Activated CD4-positive, alpha-beta T cell treated with anti-CD3 and anti-CD28 coated beads, Interleukin-2, amount 50 U/mL, for 48 hours (primary cell): ENCODE measurements at regions not wholly inside any gene's neighbourhood (a gene's known extent, or its start where the extent isn't known, plus 50 kb on each side); places are given as distances from the start of the nearest gene placed in this dataset.

ENCODE experiments used
- DNase-seq, 2 experiments: peaks; one replicate each; pipeline ENCODE4 v3.0.0-alpha.2; 2020

DNA sequence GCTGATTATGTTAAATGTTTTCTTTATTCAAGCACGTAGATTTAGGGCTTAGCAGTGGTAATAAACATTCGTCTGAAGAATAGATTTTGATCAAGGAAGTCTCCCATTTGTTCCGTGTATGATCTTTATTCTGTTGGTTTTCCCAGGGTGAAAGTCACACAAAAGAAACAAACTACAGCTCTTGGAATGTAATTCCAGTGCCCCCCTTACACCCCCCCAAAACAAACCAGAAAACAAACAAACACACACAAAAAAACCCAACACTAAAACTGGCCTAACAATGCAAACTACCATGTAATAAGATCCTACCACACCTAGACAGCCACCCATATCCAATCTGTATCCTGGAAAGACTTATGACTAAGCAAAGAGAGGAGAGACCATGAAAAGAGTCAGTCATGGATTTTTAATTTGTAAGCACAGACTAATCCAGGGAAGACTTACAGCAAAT is 196.2 kb upstream of the ELL2 start:
- no peak for DNase-seq

DNA sequence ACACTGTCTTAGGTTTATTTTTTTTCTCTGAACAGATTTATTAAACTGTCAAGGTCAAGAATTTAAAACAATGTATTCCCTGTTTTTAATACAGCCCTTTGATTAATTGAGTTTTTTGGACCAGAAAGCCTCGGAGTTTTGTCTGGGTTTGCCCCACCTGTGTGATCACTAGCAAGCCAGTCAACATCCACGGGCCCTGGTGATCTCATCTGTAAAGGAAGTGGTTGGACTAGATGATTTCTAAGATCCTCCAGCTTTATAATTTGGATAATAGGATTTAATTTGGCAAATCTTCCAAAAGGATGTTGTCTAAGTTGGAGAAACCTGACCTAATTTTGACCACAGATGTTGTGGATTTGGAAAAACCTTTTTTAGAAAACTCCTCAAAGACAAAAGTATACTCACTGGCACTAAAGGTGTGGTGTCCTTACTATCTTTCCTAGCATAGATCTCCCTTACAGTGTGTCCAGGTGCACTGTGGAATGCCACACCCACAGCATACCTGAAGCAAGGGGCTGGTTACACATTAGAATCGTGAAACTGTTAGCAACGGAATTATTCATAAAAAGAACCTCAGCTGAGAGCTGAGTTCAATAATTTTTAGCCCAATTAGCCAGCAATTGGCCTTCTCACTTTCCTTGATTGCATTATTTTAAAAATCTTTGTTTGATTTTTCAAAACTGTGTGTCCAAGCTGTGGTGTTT is 195.6 kb upstream of the ELL2 start:
- DNase-seq = no peak

DNA sequence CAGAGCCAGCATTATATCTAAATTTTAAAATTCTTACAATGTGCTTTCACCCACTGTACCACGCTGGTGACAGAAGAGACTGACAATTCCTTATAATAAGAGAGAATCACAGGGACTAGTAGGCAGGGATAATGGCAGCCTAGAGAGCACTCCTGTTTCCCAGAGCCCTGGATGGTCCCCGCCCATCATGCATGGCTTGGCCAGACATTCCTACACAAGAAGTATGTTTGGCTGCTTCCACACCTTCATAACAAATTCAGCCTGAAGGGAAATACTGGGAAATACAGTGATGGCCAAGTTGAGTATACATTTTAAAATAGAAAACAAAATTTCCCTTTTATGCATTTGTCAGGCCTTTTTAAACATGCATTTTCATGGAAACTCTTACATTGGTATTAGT is 193.5 kb upstream of the ELL2 start:
- DNase-seq = no peak

DNA sequence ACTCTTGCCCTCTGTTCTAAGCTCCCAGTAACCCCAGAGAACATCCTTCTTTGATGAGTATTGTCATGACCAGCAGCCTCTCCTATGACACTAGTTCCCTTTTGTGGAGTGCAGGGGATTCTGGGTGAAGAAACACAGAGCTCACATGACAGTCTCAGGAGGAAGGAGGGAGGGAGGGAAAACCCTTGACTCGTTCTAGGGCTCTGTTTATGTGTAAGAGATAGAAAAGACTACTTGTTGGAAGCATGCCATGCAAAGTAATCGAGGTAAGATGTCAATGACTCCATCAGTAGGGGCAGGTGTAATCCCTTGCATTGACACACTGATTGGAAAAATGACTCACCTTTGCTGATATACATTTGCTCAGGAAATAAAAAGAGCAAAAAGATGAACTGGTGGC is 190.2 kb upstream of the ELL2 start:
- DNase-seq = no peak

DNA sequence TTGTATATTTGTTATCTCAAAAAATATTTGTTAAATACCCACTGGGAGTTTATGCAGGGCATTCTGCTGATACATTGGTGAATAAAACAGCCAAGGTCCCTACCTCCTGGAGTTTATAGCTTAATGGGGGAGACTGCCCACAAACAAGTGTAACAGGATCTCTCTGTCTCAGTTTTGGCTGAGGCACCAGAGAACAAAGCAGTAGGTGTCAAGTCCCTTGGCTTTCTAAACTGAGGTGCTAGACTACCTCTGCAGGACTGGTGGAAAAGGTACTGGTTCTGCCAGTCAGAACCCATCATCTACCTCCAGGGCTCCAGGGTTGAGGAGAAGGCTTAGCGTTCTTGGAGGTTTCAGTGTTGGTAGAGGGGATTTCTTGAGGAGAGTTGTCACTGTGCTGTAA is 188.4 kb upstream of the ELL2 start:
- no peak for DNase-seq

DNA sequence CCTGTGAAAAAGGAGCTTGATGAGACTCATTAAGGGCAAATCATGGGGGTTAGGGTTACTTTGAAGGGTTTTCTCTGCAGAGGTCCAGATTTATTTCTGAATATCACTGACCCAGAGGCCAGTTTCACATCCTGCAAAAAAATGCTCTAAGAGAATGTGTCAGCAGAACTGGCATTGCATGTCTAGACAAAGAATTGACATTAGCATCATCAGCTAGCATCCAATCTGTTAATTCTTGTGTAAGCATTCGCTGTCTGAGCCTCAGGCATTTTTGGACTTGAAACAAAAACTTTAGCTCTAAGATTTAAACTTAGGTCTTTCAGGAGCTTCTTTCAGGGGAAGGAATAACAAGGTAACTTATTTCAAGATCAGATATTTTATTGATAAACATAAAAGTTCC is 187.9 kb upstream of the ELL2 start:
- DNase-seq = no peak

DNA sequence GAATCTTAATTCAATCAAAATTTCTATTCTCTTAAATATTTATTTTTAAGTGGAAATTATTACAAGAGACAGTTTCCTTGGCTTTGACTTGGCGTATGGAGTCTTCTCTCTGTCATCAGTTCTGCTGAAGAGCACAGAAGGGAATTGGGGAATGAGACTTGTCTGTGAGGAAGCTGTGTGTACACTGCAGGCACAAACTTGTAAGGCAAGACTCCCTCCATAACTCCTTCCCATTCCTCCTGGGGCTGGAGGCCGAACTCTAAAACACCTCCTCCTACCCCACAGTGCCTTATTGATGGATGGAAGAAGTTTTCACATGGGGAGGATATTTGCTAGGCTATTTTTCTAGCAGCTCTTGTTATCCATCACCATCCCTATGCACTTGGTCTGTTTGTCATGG is 187.4 kb upstream of the ELL2 start:
- DNase-seq = no peak

DNA sequence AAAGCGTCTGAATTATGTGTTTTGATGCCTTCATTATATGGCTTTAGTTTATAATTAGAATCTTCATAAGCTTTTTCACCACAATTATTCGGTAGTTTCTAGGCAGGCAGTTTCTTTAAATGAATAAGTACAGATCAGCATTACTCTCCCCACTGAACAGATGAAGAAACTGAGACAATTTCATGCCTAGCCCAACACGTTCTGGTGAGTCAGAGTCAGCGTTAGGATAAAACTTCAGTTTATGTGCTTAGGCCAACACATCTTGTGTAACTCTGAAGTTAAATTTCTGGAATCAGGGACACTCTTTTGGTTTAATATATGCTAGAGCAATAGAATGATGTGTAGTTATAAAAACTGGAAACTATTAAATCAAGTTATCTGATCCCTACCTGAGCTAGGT is 186.7 kb upstream of the ELL2 start:
- DNase-seq = no peak

DNA sequence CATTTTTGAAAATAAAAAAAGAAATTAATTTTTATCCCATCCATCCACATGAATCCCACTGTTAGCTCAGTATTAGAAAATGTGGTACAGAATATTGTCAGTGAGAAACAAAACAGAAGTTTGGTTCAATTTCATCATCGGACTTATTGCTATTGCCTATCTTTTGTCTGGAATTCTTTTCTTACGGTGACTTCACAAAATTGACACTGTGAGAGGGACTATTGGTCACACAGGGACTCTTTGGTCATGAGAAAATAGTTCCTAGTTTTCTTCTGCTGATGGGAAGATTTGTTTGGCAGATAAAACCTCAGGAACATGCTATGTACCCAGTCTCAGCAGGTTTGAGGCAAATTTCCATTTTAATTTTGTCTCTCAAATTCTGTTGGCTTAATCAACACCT is 186.2 kb upstream of the ELL2 start:
- no peak for DNase-seq

DNA sequence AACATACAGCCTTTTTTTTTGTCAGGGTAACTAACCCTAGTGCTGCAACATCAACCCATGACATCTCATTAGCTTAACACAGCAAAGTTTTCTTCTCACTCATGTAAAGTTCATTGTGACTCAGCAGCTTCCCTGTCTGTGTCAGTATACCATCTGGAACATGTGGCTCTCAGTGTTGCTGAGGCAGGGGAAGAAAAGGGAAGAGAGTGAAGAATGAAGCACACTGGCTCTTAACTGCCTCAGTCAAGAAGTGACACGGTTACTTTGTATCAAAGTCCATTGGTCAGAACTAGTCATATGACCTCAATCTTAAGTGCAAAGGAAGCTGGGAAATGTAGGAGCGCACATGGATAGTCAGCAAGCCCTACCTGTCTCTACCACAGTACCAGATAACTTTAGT is 185.0 kb upstream of the ELL2 start:
- no peak for DNase-seq

DNA sequence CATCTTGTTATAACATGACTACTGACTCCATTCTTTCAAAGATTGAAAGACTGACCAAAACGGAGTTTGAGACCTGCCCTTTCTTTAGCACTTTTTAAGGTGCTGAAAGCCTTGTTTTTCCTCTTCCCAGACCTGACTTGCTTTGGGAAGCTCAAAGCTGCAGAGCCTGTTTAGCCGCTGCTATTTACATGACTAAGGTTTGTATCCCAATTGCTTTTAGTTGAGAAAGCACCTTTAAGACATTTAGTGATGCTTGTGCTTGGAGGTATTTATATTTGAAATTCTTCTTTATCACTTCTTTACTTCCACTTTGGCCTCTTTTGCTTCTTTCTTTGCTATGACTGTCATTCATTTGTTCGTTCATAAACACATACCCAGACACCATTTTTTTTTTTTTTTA is 182.6 kb upstream of the ELL2 start:
- no peak for DNase-seq

DNA sequence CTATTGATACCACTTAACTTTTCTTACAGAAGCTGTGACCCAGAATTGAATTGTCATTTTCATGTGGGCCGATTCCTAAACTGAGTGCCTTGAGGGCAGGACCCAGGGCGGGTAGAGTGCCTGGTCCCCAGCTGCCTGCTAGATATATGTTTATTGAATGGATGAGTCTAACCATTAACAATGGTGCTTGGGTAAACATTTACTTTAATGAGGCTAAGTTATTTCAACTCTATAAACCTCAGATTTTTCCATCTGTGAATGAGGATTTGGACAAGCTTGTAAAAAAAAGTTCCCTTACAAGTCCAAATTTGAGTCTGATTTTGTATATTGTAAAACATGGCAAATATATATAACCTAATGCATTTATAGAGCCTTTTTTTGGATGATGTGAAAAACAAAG is 181.8 kb upstream of the ELL2 start:
- no peak for DNase-seq

DNA sequence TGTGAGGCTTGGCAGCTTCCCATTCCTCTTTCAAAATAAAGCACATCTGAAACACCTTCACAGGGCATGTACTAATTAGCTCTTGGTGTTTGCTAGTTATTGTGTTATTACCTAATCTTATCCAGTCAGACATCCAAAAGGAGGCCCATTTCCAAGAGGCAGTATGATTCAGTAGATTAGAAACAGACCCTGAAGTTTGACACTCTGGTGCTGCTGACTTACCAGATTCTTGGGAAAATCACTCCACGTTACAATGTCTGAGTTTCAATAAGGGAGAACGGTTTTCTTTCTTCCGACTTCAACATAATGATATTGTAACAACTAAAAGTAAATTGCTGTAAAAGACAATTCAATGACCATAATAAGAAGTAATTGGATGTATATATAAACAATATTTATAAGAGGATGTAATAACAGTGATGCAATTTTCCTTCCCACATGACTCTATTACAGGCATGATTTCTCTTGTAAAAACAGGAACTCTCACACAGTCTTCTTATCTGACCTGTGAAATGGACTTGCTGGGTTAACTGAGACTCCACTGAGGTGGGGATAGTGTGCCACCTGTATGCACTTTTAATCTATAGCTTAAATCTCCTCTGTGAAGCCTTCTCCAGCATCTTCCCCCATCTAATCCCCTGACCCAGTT is 181.3 kb upstream of the ELL2 start:
- DNase-seq = no peak

DNA sequence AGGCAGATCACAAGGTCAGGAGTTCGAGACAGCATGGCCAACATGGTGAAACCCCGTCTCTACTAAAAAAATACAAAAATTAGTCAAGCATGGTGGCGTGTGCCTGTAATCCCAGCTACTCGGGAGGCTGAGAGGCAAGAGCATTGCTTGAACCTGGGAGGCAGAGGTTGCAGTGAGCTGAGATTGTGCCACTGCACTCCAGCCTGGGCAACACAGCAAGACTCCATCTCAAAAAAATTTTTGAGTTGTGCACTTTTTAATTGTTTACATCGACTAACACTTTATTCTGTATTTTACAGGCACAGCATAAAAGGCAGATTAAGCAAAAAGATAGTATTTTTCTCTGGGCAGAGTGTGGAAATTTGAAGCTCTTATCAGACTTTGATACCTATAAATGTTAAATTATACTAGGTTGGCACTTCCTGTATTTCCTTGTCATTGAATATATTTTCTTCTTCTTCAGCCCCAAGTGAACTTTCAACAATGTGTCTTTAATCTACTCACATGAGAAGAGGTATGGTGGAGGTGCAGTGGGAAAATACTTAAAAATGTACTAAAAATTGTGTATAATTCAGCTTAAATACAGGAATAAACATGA is 180.6 kb upstream of the ELL2 start:
- no peak for DNase-seq

DNA sequence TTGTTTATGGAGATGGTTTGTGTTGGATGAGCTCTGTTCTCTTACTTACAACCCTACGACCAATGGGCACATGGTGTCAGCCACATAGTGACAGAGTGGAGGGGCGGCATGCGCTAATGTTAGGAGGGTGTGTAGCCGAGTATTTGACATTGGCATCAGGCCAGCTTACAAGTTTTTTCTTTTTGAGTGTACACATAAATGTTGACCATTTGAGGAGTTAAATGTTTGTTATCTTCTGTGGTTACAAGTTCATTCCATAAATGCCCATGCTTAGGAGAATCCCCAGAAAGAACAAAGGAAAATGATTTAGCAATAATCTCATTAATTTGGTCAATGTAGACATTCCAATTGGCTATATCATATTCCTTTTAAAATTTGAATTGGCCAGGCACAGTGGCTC is 180.1 kb upstream of the ELL2 start:
- no peak for DNase-seq

DNA sequence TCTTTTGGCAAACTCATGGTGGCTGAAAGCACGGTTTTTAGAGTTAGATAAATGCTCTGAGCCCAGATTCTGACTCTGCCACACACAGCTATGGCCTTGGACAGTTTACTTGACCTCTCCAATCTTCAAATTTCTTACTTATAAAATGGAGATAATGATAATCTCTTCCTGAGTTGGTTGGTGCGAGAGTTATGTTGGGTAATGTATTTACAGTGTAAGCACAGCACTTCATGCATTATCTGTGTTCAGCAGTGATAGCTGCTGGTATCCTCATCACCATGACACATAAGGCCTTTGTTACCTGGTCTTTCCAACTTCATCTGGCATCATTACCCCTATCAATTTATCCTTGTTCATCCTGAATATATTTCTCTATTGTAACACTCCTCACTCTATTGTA is 178.8 kb upstream of the ELL2 start:
- DNase-seq = no peak

DNA sequence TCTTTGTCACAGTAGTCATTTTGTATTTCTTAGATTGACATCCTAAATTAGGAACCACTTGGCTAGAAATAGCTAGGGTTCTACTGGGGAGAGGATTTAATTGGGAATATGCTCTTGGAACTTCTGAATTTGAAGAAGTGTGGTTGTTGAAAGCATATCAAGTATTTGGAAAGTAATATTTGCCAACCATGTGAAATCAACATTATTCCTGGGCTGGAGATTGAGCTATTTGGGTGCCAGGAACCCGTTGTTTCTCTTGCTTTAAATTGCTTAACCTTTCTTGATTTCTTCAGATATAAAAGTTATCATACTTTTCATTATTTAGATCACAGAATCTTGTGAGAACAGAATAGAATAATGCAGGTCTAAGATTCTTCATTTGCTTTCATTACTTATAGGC is 178.4 kb upstream of the ELL2 start:
- DNase-seq = no peak

DNA sequence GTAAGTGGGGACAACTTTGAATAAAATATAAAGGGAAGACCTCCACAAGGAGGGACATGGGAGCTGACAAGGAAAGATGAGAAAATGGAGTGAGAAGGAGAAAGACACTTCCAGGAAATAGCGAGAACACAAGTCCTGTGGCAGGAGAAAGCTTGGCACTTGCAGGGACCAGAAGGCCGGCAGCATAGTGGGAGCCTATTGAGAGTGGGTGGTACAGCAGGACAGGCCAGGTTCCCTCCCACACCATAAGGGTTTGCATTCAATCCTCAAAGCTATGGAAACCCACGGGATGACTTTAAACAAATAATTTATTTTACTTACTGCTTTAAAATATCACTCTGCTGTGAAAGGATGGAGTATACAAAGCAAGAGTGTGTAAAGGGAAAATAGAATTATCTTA is 173.2 kb upstream of the ELL2 start:
- DNase-seq = no peak

DNA sequence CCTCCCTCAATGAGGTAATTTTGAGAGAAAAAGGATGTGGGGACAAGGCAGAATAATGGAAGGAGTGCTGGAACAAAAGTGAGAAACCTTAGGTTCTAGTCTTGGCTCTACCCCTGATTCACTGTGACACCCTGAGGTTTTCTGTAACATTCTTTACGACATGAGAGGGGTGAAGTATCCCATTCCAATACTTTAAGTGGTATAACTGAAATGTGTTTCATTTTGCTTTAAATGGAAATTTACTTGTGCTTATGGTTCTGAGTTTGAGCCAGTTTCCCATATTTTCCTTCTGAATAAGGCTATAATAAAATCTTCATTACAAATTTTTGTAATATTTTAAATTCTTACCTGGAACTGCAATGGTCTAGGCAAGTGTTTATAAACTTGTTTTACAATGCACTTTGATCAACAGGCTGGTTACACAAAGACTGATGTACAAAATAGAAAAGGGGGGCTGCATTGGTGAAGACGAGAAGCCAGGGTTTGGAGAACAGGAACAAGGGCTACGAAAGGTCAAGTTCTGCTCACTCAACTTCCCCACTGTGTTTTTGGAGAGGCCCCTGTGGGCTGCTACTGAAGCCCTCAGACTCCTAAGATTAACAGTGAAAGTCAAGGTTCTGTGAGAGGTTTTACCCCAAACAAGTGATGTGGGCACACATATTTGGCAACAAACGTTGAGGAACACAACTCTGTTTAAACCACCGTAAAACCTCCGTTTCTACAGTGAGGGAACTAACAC is 171.9 kb upstream of the ELL2 start:
- no peak for DNase-seq

DNA sequence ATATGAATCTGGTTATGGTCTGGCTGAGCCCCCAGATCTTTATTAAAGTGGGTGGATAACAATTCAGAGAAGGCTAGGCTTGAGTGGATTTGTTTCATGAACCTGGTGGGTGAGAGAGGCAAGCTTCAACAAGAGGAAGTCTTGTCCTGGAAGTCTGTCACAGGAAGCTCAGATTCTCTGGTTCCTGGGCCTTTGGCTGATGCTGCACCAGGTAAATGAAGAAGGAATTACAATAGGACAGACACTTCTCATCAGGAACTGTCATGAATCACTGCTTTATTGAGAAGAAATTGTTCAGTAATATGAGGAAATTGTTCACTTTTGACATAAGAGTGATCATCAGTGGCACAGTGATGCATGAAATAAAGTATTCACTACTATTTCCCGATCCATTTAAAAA is 167.6 kb upstream of the ELL2 start:
- DNase-seq = no peak

DNA sequence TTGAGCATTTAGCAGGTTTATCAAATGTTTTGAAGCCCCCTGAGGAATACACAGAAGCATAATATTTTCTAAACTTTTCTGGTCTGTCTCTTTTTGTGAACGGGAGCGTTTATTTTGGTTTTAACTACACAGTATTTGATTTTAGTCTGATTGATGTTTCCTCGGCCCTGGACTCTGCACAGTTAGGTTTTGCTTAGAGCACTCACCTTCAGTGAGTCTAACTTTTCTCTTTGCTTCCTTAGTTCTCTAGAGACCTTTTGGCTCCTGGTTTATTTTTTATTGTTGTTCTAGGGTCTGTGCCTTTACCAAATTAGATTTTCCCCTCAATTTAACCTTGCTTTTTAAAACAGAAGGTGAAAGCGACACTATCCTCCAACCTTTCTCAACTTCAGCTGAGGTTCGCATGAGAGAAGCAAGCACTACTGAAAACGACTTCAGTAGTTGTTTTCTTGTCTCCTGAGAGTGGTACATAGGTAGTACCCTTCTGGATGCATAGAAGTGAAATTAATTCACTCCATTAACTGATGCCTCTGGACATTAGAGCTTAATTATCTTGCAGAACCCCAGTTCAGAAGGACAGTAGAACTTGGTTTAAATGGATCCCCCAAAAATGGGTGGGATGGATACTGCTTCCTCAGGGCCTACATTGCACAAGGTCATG is 166.7 kb upstream of the ELL2 start:
- DNase-seq = no peak

DNA sequence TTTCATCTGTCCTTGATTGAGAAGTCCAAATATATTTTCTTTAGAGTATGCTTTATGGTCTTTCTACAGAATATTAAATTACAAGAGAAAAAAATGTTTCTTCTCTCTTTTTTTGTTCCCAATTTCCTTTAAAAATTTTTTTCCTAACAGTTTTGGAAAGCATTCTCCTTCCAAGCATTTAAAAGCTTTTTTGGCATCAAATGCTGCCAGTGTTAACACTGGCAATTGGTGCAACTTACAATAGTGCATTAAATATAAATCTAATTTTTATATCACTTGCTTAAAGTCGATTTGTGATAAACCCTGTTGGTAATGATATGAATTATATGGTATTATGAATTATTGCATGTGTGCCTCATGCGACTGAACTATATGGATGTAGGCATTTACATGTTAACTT is 165.9 kb upstream of the ELL2 start:
- no peak for DNase-seq

DNA sequence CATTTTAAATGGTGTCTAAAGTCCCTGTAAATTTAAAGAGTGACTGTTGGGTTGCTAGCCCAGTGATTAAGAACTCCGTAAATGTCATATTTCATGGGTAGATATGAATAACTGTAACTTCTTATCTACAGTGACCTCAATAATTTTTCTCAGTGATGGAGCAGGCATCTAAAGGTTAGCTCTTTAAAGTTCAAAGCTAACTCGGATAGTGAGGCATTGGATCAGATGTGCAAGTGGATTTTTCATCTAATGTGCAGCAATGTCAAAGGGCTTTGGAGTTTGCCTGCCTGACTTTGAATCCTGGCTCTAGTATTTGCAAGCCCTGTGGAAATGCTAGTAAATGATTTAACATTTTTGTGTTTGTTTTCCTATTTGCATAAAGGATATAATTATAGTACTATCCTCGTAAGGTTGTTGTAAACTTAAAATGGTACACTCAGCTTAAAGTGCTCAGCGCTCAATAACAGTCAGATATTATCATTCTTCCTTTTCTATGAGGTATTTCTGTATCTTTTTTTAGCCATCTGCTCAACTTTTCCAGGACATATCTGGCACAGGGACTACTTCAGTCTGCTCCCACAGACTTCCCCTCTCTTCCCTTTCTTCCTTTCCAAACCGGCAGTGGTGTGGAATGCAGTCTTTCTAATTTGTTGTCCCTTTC is 163.7 kb upstream of the ELL2 start:
- no peak for DNase-seq
